ENCODE measurements at regions not wholly inside any gene's neighbourhood (a gene's known extent, or its start where the extent isn't known, plus 50 kb on each side); places are given as distances from the start of the nearest gene placed in this dataset.

DNA sequence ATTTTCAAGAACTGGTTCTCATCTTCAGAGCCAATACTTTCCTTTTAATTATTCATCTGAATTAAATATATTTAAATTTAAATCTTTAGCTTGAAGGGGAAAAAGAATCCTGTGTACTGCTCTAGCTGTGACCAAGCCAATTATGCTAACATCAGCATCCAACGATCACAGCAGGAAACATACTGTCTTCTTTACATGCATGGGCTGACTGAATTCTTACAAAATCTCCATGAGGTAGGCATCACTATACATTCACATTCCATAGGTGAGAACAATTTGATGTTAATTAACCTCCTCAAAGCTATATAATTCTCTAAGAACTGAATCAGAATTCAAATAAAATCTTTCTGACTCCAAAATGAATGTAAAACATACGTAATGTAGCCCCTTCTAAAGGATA is 118.8 kb upstream of the MAP2 start:
- DNase-seq: no peak
- Histone ChIP-seq H3K27me3 (replicated peaks; ENCODE audit: control insufficient read depth, insufficient read depth, low read length) (no peaks in the 10 kb centered on the region), H3K36me3 (ENCODE audit: control insufficient read depth, insufficient read depth, low read length) (no peaks in the 10 kb centered on the region), H3K4me3 (ENCODE audit: low read depth, low read length) (no peak overlapping the region), H3K4me1 (no peaks in the 10 kb centered on the region), H3K9me3 (no peaks in the 10 kb centered on the region)
- intact Hi-C loops (cut with micrococcal nuclease; ENCODE audit: unreplicated experiment): no loop called here
- ChIA-PET POLR2A (no interaction called here), CTCF (no interaction called here)
- H3K9me3 Mint-ChIP-seq (ENCODE audit: unreplicated experiment): no peaks in the 10 kb centered on the region
- H3K36me3 Mint-ChIP-seq (ENCODE audit: insufficient read depth, unreplicated experiment): no peaks in the 10 kb centered on the region
- no peak overlapping the region for H3K27ac Mint-ChIP-seq (ENCODE audit: unreplicated experiment)
- no TSS peak for BruUV-seq (replicated peaks)
- no peaks in the 10 kb centered on the region for H3K4me1 Mint-ChIP-seq (ENCODE audit: low read depth, unreplicated experiment)
- no peak overlapping the region for H3K4me3 Mint-ChIP-seq (ENCODE audit: unreplicated experiment)
- TF ChIP-seq, protein P1, sequence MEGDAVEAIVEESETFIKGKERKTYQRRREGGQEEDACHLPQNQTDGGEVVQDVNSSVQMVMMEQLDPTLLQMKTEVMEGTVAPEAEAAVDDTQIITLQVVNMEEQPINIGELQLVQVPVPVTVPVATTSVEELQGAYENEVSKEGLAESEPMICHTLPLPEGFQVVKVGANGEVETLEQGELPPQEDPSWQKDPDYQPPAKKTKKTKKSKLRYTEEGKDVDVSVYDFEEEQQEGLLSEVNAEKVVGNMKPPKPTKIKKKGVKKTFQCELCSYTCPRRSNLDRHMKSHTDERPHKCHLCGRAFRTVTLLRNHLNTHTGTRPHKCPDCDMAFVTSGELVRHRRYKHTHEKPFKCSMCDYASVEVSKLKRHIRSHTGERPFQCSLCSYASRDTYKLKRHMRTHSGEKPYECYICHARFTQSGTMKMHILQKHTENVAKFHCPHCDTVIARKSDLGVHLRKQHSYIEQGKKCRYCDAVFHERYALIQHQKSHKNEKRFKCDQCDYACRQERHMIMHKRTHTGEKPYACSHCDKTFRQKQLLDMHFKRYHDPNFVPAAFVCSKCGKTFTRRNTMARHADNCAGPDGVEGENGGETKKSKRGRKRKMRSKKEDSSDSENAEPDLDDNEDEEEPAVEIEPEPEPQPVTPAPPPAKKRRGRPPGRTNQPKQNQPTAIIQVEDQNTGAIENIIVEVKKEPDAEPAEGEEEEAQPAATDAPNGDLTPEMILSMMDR (IDR thresholded peaks at IDR 0.05; ENCODE audit: insufficient read depth in 1 of 2, low read depth in 1 of 2, low read length in 1 of 2, severe bottlenecking in 1 of 2, unreplicated experiment in 1 of 2): no peak
- H3K27me3 Mint-ChIP-seq (ENCODE audit: insufficient read depth, unreplicated experiment): peaks cover 3% of the 10 kb centered on the region

DNA sequence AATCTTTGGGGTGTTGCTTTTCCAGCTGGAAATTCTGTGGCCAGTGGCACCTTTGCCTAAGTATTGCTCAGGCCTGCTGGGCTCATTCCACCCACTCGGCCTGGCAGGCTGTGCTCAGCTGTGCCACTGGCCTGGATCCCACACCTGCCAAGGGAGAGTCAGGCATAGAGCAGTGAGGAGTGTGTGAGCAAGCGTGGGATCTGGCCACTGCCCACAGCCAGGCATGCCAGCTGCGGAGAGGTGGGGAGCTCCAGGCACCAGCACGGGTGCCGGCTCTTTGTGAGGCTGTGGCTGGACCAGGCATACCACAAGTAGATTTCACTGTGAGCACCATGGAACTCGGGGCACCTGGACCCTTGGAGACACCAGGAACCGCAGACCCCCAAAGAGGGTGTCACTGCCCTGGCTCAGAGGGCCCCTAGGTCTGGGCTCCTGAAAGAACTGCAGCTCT is 118.1 kb upstream of the MAP2 start:
- intact Hi-C loops (cut with micrococcal nuclease; ENCODE audit: unreplicated experiment): no loop called here
- H3K9me3 Mint-ChIP-seq (ENCODE audit: unreplicated experiment): no peaks in the 10 kb centered on the region
- DNase-seq: no peak
- BruUV-seq (replicated peaks): no TSS peak
- no peaks in the 10 kb centered on the region for H3K36me3 Mint-ChIP-seq (ENCODE audit: insufficient read depth, unreplicated experiment)
- H3K27me3 Mint-ChIP-seq (ENCODE audit: insufficient read depth, unreplicated experiment): peaks cover 3% of the 10 kb centered on the region
- no peak overlapping the region for H3K27ac Mint-ChIP-seq (ENCODE audit: unreplicated experiment)
- no peaks in the 10 kb centered on the region for H3K4me1 Mint-ChIP-seq (ENCODE audit: low read depth, unreplicated experiment)
- TF ChIP-seq, protein P1 (IDR thresholded peaks at IDR 0.05; ENCODE audit: insufficient read depth in 1 of 2, low read depth in 1 of 2, low read length in 1 of 2, severe bottlenecking in 1 of 2, unreplicated experiment in 1 of 2): no peak
- no peaks in the 10 kb centered on the region for H3K9me3 ChIP-seq
- H3K4me3 Mint-ChIP-seq (ENCODE audit: unreplicated experiment): no peak overlapping the region
- no peaks in the 10 kb centered on the region for H3K4me1 ChIP-seq
- POLR2A ChIA-PET: no interaction called here
- H3K4me3 ChIP-seq (ENCODE audit: low read depth, low read length): no peak overlapping the region
- no peaks in the 10 kb centered on the region for H3K27me3 ChIP-seq (replicated peaks; ENCODE audit: control insufficient read depth, insufficient read depth, low read length)
- no peaks in the 10 kb centered on the region for H3K36me3 ChIP-seq (ENCODE audit: control insufficient read depth, insufficient read depth, low read length)
- CTCF ChIA-PET: no interaction called here

DNA sequence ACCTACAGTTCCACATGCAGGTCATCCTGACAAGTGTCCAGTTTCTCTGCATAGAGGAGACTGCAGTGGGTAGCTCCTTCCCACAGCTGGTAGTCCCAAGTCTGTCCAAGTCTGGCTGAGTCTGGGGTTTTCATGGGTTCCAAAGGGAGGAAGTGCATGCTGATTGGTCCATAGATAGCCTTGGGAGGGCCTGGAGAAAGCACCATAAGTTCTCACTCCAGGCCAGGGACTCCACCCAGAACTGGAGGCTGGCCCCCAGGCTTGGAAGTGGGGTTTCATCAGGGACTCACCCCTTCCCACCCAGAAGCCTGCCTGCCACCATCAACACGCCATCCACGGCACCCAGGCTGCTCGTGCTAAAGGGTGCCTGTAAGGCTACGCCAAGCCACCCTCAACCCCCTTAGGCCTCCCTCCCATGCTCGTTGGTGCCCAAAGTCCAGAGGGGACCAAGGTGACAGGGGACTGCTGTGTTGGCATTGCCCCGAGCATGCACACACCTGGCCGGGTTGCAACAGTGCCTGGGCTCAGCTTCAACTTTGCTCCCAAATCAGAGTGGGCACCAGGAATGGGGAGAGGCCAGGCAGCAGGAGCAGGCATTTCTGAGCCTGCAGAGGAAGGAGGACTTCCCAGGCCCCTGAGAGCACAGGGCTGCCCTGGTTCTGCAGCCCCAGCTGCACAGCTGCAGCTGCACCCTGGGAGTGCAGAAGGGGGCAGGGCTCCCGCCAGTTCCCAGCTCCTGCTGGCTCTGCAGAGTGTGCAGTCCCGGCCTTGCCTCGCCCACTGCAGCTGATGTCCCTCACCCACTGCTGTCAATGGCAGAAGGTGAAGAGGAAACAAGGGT is 116.5 kb upstream of the MAP2 start:
- Histone ChIP-seq H3K27me3 (replicated peaks; ENCODE audit: control insufficient read depth, insufficient read depth, low read length) (no peaks in the 10 kb centered on the region), H3K36me3 (ENCODE audit: control insufficient read depth, insufficient read depth, low read length) (no peaks in the 10 kb centered on the region), H3K4me1 (no peaks in the 10 kb centered on the region), H3K4me3 (ENCODE audit: low read depth, low read length) (no peak overlapping the region), H3K9me3 (no peaks in the 10 kb centered on the region)
- H3K36me3 Mint-ChIP-seq (ENCODE audit: insufficient read depth, unreplicated experiment): no peaks in the 10 kb centered on the region
- H3K4me3 Mint-ChIP-seq (ENCODE audit: unreplicated experiment): no peak overlapping the region
- H3K4me1 Mint-ChIP-seq (ENCODE audit: low read depth, unreplicated experiment): no peaks in the 10 kb centered on the region
- no peaks in the 10 kb centered on the region for H3K9me3 Mint-ChIP-seq (ENCODE audit: unreplicated experiment)
- CTCF ChIA-PET: no interaction called here
- DNase-seq: no peak
- BruUV-seq (replicated peaks): no TSS peak
- intact Hi-C loops (cut with micrococcal nuclease; ENCODE audit: unreplicated experiment): no loop called here
- TF ChIP-seq, protein P1 (IDR thresholded peaks at IDR 0.05; ENCODE audit: insufficient read depth in 1 of 2, low read depth in 1 of 2, low read length in 1 of 2, severe bottlenecking in 1 of 2, unreplicated experiment in 1 of 2): no peak
- POLR2A ChIA-PET: no interaction called here
- H3K27ac Mint-ChIP-seq (ENCODE audit: unreplicated experiment): no peak overlapping the region
- H3K27me3 Mint-ChIP-seq (ENCODE audit: insufficient read depth, unreplicated experiment): peaks cover 10% of the 10 kb centered on the region
